ENCODE measurements at regions not wholly inside any gene's neighbourhood (a gene's known extent, or its start where the extent isn't known, plus 50 kb on each side); places are given as distances from the start of the nearest gene placed in this dataset.

GRCh38 chr4:123621072-123621705 lies 224.6 kb downstream of the SPRY1 start:
- no peaks in the 10 kb centered on the region for H3K36me3 ChIP-seq (ENCODE audit: control insufficient read depth, insufficient read depth, low read length)
- H3K4me3 ChIP-seq (ENCODE audit: low read depth, low read length), result no peak overlapping the region
- H3K27me3 ChIP-seq (ENCODE audit: control insufficient read depth, insufficient read depth, low read length), result no peaks in the 10 kb centered on the region
- no peak for DNase-seq (ENCODE audit: low read depth)
- no peak for TF ChIP-seq CTCF (IDR thresholded peaks at IDR 0.05; ENCODE audit: insufficient read depth, low read length, poor library complexity, severe bottlenecking)

GRCh38 chr4:123622572-123622971 lies 226.0 kb downstream of the SPRY1 start:
- TF ChIP-seq CTCF (IDR thresholded peaks at IDR 0.05; ENCODE audit: insufficient read depth, low read length, poor library complexity, severe bottlenecking), result no peak
- no peaks in the 10 kb centered on the region for H3K27me3 ChIP-seq (ENCODE audit: control insufficient read depth, insufficient read depth, low read length)
- H3K4me3 ChIP-seq (ENCODE audit: low read depth, low read length), result no peak overlapping the region
- H3K36me3 ChIP-seq (ENCODE audit: control insufficient read depth, insufficient read depth, low read length), result no peaks in the 10 kb centered on the region
- DNase-seq (ENCODE audit: low read depth), result no peak

GRCh38 chr4:123623611-123624010 lies 227.0 kb downstream of the SPRY1 start:
- no peak for DNase-seq (ENCODE audit: low read depth)
- H3K4me3 ChIP-seq (ENCODE audit: low read depth, low read length), result no peak overlapping the region
- TF ChIP-seq CTCF (IDR thresholded peaks at IDR 0.05; ENCODE audit: insufficient read depth, low read length, poor library complexity, severe bottlenecking), result no peak
- H3K27me3 ChIP-seq (ENCODE audit: control insufficient read depth, insufficient read depth, low read length), result no peaks in the 10 kb centered on the region
- no peaks in the 10 kb centered on the region for H3K36me3 ChIP-seq (ENCODE audit: control insufficient read depth, insufficient read depth, low read length)

- no peaks in the 10 kb centered on the region for H3K27me3 ChIP-seq (ENCODE audit: control insufficient read depth, insufficient read depth, low read length)
- TF ChIP-seq CTCF (IDR thresholded peaks at IDR 0.05; ENCODE audit: insufficient read depth, low read length, poor library complexity, severe bottlenecking), result no peak
- no peak overlapping the region for H3K4me3 ChIP-seq (ENCODE audit: low read depth, low read length)
- DNase-seq (ENCODE audit: low read depth), result no peak
- no peaks in the 10 kb centered on the region for H3K36me3 ChIP-seq (ENCODE audit: control insufficient read depth, insufficient read depth, low read length)
These were observed 228.4 kb downstream of the SPRY1 start for GRCh38 chr4:123624959-123625358.

GRCh38 chr4:123628288-123628687 lies 231.7 kb downstream of the SPRY1 start:
- TF ChIP-seq CTCF (IDR thresholded peaks at IDR 0.05; ENCODE audit: insufficient read depth, low read length, poor library complexity, severe bottlenecking), result no peak
- DNase-seq (ENCODE audit: low read depth), result no peak
- H3K36me3 ChIP-seq (ENCODE audit: control insufficient read depth, insufficient read depth, low read length), result no peaks in the 10 kb centered on the region
- H3K4me3 ChIP-seq (ENCODE audit: low read depth, low read length), result no peak overlapping the region
- no peaks in the 10 kb centered on the region for H3K27me3 ChIP-seq (ENCODE audit: control insufficient read depth, insufficient read depth, low read length)
